BLaER1 (cell line): ENCODE measurements at regions not wholly inside any gene's neighbourhood (a gene's known extent, or its start where the extent isn't known, plus 50 kb on each side); places are given as distances from the start of the nearest gene placed in this dataset.

Source experiments
- H3K27ac ChIP-seq: shearing (Covaris generic); formaldehyde crosslinking; 2 replicates; pipeline ENCODE4 v1.8.1; 2022
- H3K27me3 ChIP-seq: shearing (Covaris generic); formaldehyde crosslinking; 2 replicates; pipeline ENCODE4 v1.8.1; 2022
- H3K36me3 ChIP-seq: shearing (Covaris generic); formaldehyde crosslinking; 2 replicates; pipeline ENCODE4 v1.8.1; 2022
- H3K4me1 ChIP-seq: shearing (Covaris generic); formaldehyde crosslinking; 2 replicates; pipeline ENCODE4 v1.8.1; 2022
- H3K4me2 ChIP-seq: shearing (Covaris generic); formaldehyde crosslinking; 2 replicates; pipeline ENCODE4 v1.8.1; 2022
- H3K4me3 ChIP-seq: shearing (Covaris generic); formaldehyde crosslinking; 2 replicates; pipeline ENCODE4 v1.8.1; 2022
- H3K9ac ChIP-seq: shearing (Covaris generic); formaldehyde crosslinking; 2 replicates; pipeline ENCODE4 v1.8.1; 2022
- H3K9me3 ChIP-seq: shearing (Covaris generic); formaldehyde crosslinking; 2 replicates; pipeline ENCODE4 v1.8.1; 2022
- H4K20me1 ChIP-seq: shearing (Covaris generic); formaldehyde crosslinking; 2 replicates; pipeline ENCODE4 v1.8.1; 2022
- Cebpa-rat ChIP-seq: shearing (Covaris generic); IDR thresholded peaks from 2 replicates; pipeline ENCODE4 v1.8.1; 2022

DNA sequence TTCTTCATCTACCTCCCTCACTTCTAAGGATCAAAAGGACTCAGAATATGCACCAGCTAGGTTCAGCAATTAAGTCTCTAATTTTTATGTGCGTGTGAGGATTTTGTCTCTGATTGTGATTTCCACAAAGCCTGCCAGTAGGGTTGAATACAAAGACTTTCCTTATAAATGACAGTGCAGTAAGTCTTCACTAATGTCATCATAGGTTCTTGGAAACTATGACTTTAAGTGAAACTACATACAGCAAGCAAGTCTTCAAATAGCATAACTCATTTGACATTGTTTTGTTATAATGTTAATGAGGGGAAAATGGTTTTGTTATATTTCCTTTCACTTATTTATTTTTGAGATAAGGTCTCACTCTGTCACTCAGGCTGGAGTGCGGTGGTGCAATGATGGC lies 526.3 kb upstream of the DCC start:
- Histone ChIP-seq H3K27me3 (no peaks in the 10 kb centered on the region), H3K4me1 (no peaks in the 10 kb centered on the region), H3K4me3 (no peak overlapping the region), H4K20me1 (no peaks in the 10 kb centered on the region), H3K27ac (no peak overlapping the region), H3K4me2 (no peak overlapping the region), H3K9ac (no peak overlapping the region), H3K36me3 (no peaks in the 10 kb centered on the region), H3K9me3 (no peaks in the 10 kb centered on the region)
- no peak for TF ChIP-seq Cebpa-rat

DNA sequence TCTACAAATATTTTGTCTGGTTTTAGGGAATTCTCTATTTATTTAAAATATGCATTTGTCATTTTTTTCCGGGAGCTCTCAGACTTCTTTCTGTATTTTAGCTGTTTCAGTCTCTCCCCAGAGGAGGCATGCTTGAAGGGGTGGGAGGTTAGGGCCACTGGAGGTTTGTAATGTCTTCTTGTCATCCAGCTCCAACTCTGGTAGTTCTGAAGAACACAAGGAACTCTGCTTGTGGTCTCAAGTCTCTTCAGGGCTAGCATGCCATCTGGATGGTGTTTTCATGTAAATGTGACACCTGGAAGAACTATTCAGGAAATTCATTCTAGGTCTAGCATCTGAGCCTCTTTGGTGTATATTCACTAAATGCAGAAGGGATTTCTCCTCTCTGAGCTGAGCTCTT lies 518.4 kb upstream of the DCC start:
- H4K20me1 ChIP-seq = no peaks in the 10 kb centered on the region
- H3K4me2 ChIP-seq = no peak overlapping the region
- H3K4me3 ChIP-seq = no peak overlapping the region
- no peaks in the 10 kb centered on the region for H3K4me1 ChIP-seq
- no peak for TF ChIP-seq Cebpa-rat
- H3K9ac ChIP-seq = no peak overlapping the region
- no peak overlapping the region for H3K27ac ChIP-seq
- no peaks in the 10 kb centered on the region for H3K36me3 ChIP-seq
- no peaks in the 10 kb centered on the region for H3K27me3 ChIP-seq
- H3K9me3 ChIP-seq = no peaks in the 10 kb centered on the region

DNA sequence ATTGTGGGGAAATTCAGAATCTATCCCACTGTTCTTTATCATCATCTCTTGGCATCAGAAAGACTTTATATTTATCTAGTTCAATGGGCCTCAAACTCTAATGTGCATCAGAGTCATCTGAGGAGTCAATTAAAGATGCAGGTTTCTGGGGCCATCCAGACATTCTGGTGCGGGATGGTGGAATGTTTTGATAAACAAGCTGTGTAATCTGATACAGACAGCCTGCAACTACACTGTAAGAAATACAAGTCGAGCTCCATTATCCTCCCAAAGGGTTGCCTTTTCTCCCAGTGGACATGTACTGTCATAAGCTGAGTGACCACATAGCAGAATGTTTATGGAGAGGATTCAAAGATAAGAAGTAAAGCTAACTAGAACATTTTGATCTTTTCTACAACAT lies 515.3 kb upstream of the DCC start:
- no peak overlapping the region for H3K4me2 ChIP-seq
- no peak overlapping the region for H3K9ac ChIP-seq
- H3K4me1 ChIP-seq = no peaks in the 10 kb centered on the region
- no peak overlapping the region for H3K4me3 ChIP-seq
- H3K27ac ChIP-seq = no peak overlapping the region
- H3K27me3 ChIP-seq = no peaks in the 10 kb centered on the region
- no peaks in the 10 kb centered on the region for H3K36me3 ChIP-seq
- no peaks in the 10 kb centered on the region for H4K20me1 ChIP-seq
- TF ChIP-seq Cebpa-rat = no peak
- H3K9me3 ChIP-seq = no peaks in the 10 kb centered on the region

DNA sequence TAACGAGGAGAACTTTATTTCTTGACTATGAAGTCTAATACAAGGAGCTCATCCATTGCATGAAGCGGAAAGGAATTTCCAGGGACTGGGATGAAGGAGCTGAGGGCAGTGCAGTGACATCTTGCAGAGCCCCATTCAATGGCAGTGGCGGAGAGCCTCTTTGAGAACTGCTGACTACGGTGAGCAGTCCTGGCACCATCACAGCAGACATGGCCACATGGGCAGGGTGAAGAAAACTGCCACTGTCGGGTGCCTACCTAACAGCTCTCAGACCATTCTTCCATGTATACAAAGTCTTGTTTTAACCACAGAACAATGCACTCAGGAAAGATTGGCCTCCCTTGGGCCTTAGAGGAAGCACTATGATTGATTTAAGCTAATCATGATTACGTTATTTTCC lies 506.1 kb upstream of the DCC start:
- H3K27me3 ChIP-seq = no peaks in the 10 kb centered on the region

DNA sequence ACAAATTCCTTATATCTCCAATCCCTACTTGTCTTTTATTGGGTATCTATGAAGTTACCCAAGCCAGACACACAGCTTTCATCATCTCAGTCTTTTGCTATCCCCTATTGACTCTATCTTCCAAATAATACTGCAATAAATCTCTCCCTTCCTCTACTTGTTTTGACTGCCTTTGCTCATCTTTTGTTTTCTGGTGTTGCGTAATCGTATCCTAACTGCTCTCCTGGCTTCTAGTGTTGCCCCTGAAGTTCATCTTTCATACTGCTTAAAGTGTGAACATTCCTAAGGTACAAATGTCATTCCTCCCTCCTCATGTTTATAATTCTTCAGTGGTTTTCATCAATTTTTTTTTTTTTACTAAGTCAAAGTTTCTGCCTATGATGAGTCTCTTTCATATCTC lies 491.3 kb upstream of the DCC start:
- Histone ChIP-seq H3K4me2 (no peak overlapping the region), H3K27ac (no peak overlapping the region), H3K9me3 (no peaks in the 10 kb centered on the region), H3K4me3 (no peak overlapping the region), H3K4me1 (peaks cover 12% of the 10 kb centered on the region), H3K27me3 (no peaks in the 10 kb centered on the region), H3K36me3 (no peaks in the 10 kb centered on the region), H3K9ac (no peak overlapping the region), H4K20me1 (no peaks in the 10 kb centered on the region)
- peak; percentile 73; the same call in 1 of the 2 replicates for TF ChIP-seq Cebpa-rat

More for the DNA sequence above, 506.1 kb upstream of the DCC start:
- no peaks in the 10 kb centered on the region for H4K20me1 ChIP-seq
- H3K4me2 ChIP-seq = peak overlapping the region; percentile 50
- TF ChIP-seq Cebpa-rat = no peak
- peaks cover 13% of the 10 kb centered on the region for H3K4me1 ChIP-seq
- no peak overlapping the region for H3K4me3 ChIP-seq
- H3K36me3 ChIP-seq = no peaks in the 10 kb centered on the region
- H3K9ac ChIP-seq = no peak overlapping the region
- H3K9me3 ChIP-seq = no peaks in the 10 kb centered on the region
- no peak overlapping the region for H3K27ac ChIP-seq

DNA sequence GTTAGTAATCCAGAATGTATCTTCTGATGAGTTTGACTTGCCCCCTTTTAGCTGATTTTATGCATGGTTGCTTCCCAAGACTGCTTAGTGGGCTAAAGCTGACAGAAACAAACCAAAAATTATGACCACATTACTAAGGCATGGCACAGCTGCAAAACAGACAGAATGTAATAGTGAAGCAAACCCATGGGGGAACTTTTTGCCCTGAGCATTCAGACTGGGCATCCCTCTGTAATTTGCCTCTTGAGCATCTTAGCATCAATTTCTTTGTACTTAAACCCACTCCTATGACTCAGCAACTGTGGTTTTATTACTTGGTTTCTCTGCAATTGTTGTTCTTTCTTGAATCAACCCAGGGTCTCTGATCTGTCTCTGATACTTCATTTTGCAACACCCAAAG lies 487.3 kb upstream of the DCC start:
- no peak for TF ChIP-seq Cebpa-rat
- no peaks in the 10 kb centered on the region for H4K20me1 ChIP-seq
- no peaks in the 10 kb centered on the region for H3K9me3 ChIP-seq
- H3K27ac ChIP-seq = no peak overlapping the region
- H3K36me3 ChIP-seq = no peaks in the 10 kb centered on the region
- H3K4me3 ChIP-seq = no peak overlapping the region
- peak overlapping the region; percentile 15 for H3K4me2 ChIP-seq
- H3K9ac ChIP-seq = no peak overlapping the region
- no peaks in the 10 kb centered on the region for H3K27me3 ChIP-seq
- peaks cover 21% of the 10 kb centered on the region for H3K4me1 ChIP-seq

DNA sequence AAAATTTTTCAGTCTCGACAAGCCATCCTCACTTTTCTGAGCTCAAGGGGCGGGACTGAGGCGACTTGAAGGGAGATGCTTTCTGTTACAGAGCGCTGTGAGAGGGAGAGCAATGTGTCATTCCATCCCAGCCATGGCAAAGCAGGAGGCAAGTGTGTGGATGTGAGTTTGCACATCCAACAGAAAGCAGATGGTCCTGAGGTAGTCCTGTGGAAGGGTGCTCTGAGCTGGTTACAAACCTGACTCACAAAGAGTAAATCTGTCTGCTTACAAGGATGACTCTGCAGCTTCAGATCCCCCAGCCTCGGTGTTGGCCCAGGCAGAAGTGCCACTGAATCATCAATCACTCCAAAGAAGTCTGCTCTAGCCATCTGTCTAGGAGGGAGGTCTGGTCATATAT lies 482.0 kb upstream of the DCC start:
- Histone ChIP-seq H3K9me3 (no peaks in the 10 kb centered on the region), H3K9ac (no peak overlapping the region)

DNA sequence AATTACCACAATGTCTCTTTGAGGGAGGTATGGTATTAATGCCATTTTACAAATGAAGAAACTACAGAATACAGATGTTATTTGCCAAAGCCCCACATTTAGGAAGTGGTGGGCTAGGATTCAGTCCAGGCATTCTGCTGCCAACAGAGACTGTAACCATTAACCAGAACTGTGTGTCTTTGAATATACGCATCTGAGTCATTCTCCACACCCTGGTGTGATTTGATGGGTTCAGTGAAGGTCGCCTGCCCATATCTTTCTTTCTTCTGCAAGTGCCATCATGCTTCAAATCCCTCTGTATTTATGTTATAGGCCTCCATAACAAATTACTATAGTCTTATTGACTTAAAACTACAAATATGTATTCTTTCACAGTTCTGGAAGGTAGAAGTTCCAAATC lies 479.0 kb upstream of the DCC start:
- Histone ChIP-seq H3K27me3 (no peaks in the 10 kb centered on the region), H3K27ac (no peak overlapping the region), H4K20me1 (no peaks in the 10 kb centered on the region), H3K36me3 (no peaks in the 10 kb centered on the region), H3K9me3 (peaks cover 13% of the 10 kb centered on the region), H3K4me2 (no peak overlapping the region), H3K4me3 (no peak overlapping the region), H3K9ac (no peak overlapping the region), H3K4me1 (peaks cover 10% of the 10 kb centered on the region; the same call in 1 of the 2 replicates)
- no peak for TF ChIP-seq Cebpa-rat

More for the DNA sequence above, 482.0 kb upstream of the DCC start:
- H3K27me3 ChIP-seq = no peaks in the 10 kb centered on the region
- H3K4me3 ChIP-seq = no peak overlapping the region
- H3K4me1 ChIP-seq = peaks cover 13% of the 10 kb centered on the region
- no peak overlapping the region for H3K4me2 ChIP-seq
- no peaks in the 10 kb centered on the region for H3K36me3 ChIP-seq
- no peaks in the 10 kb centered on the region for H4K20me1 ChIP-seq
- no peak overlapping the region for H3K27ac ChIP-seq
- TF ChIP-seq Cebpa-rat = no peak

DNA sequence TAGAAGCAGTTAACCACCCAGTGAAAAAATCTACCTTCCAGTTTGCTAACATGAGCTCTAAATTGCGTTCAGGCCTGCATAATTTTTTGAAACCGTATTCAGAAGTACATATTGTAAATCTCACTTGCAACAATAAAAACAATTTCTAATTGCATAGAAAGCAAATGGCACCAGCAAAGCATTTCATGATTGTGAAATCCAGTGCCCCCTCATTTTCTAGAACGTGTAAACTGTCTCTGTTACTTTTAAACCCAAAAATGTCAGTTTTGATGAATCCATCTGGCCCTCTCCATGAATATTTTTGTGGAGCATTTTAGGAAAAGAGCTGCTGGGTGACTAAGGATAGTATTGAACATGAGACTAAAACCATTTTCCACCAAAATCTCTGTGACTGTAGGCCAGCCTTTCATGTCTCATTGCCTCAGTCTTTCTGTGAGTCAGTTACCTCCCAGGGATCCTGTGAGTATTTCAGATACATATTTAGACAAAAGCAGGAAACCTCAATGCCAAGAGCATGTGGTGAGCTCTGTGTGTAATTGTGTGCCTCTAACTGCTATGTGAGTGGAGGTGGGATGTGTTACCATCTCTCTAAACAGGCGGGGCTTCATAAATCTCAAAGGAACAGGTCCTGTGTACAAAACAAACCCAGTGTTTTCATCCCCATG lies 477.8 kb upstream of the DCC start:
- TF ChIP-seq Cebpa-rat = no peak
- Histone ChIP-seq H4K20me1 (no peaks in the 10 kb centered on the region), H3K4me3 (no peak overlapping the region), H3K27ac (no peak overlapping the region), H3K36me3 (no peaks in the 10 kb centered on the region), H3K4me1 (peaks cover 6% of the 10 kb centered on the region; the same call in 1 of the 2 replicates), H3K27me3 (no peaks in the 10 kb centered on the region), H3K4me2 (0 out of 2 replicates have a peak overlapping the region, but pooled peaks have one; percentile 2), H3K9me3 (peaks cover 13% of the 10 kb centered on the region), H3K9ac (no peak overlapping the region)

DNA sequence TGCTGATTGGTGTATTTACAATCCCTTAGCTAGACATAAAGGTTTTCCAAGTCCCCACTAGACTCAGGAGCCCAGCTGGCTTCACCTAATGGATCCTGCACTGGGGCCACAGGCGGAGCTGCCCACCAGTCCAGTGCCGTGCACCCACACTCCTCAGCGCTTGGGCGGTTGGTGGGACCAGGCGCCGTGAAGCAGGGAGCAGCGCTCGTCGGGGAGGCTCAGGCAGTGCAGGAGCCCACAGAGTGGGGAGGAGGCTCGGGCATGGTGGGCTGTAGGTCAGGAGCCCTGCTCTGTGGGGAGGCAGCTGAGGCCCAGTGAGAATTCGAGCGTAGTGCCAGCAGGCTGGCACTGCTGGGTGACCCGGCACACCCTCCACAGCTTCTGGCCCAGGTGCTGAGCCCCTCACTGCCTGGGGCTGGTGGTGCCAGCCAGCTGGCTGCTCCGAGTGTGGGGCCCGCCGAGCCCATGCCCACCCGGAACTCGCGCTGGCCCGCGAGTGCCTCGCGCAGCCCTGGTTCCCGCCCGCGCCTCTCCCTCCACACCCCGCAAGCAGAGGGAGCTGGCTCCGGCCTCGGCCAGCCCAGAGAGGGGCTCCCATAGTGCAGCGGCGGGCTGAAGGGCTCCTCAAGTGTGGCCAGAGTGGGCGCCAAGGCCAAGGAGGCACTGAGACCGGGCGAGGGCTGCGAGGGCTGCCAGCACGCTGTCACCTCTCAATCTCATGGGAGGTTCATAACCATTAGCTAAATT lies 475.6 kb upstream of the DCC start:
- H3K4me2 ChIP-seq = no peak overlapping the region
- H3K27me3 ChIP-seq = no peaks in the 10 kb centered on the region
- no peaks in the 10 kb centered on the region for H3K4me1 ChIP-seq
- no peak overlapping the region for H3K4me3 ChIP-seq
- no peaks in the 10 kb centered on the region for H4K20me1 ChIP-seq
- TF ChIP-seq Cebpa-rat = no peak
- H3K9me3 ChIP-seq = peaks cover 13% of the 10 kb centered on the region
- H3K27ac ChIP-seq = no peak overlapping the region
- H3K36me3 ChIP-seq = no peaks in the 10 kb centered on the region
- H3K9ac ChIP-seq = no peak overlapping the region
